ENCODE measurements at regions not wholly inside any gene's neighbourhood (a gene's known extent, or its start where the extent isn't known, plus 50 kb on each side); places are given as distances from the start of the nearest gene placed in this dataset.

GRCh38 chrX:1933964-1934363 lies 319.1 kb downstream of the ASMT start:
- CTCF ChIA-PET = no interaction called here
- POLR2A ChIA-PET = no interaction called here
- FAIRE-seq = no peak
- TF ChIP-seq CHD4 (IDR thresholded peaks at IDR 0.05; ENCODE audit: borderline replicate concordance) = no peak
- TF ChIP-seq HOXA7 (CRISPR knock-in tag; IDR thresholded peaks at IDR 0.05) = no peak
- no peak for TF ChIP-seq POLR2A (IDR thresholded peaks at IDR 0.05; ENCODE audit: low read length)
- no peak for TF ChIP-seq RFX5 (IDR thresholded peaks at IDR 0.05)
- no peak for TF ChIP-seq HMGXB4 (CRISPR knock-in tag; IDR thresholded peaks at IDR 0.05; ENCODE audit: borderline replicate concordance)
- TF ChIP-seq CBX2 (IDR thresholded peaks at IDR 0.05; ENCODE audit: borderline replicate concordance, low read depth) = no peak
- TF ChIP-seq MYC (IDR thresholded peaks at IDR 0.05; ENCODE audit: borderline replicate concordance, low read length) = no peak
- TF ChIP-seq RCOR1 (IDR thresholded peaks at IDR 0.05; ENCODE audit: low read depth, low read length) = no peak
- no peak for TF ChIP-seq MAFK (IDR thresholded peaks at IDR 0.05; ENCODE audit: partially characterized antibody)
- TF ChIP-seq HOXB13 (CRISPR knock-in tag; IDR thresholded peaks at IDR 0.05; ENCODE audit: low read depth) = no peak
- TF ChIP-seq NR3C1 (IDR thresholded peaks at IDR 0.05) = no peak
- TF ChIP-seq USF2 (IDR thresholded peaks at IDR 0.05) = no peak
- no peak for TF ChIP-seq SREBF2 (IDR thresholded peaks at IDR 0.05)
- TF ChIP-seq HDAC2 (IDR thresholded peaks at IDR 0.05) = no peak
- no peak for TF ChIP-seq CHD2 (IDR thresholded peaks at IDR 0.05; ENCODE audit: low read length, partially characterized antibody)
- TF ChIP-seq PHF8 (IDR thresholded peaks at IDR 0.05; ENCODE audit: borderline replicate concordance, low read depth) = no peak
- TF ChIP-seq PBX3 (IDR thresholded peaks at IDR 0.05) = no peak
- TF ChIP-seq ELK1 (IDR thresholded peaks at IDR 0.05; ENCODE audit: low read depth, low read length) = no peak
- ATAC-seq = no peak
- Histone ChIP-seq H3K9me3 (no peaks in the 10 kb centered on the region; the same call in 1 of the 3 replicates), H3K4me3 (no peak overlapping the region), H3K4me1 (no peaks in the 10 kb centered on the region), H3K27ac (no peak overlapping the region), H3K4me2 (no peak overlapping the region)
- 73% methylated on average over 9 of the region's 9 CpGs for WGBS (ENCODE audit: missing lambda C conversion rate)
- no peak for DNase-seq (ENCODE audit: low read depth in 1 of 2, low spot score in 1 of 2)

- WGBS (ENCODE audit: missing lambda C conversion rate) = 57% methylated on average over 4 of the region's 4 CpGs
- ChIA-PET POLR2A (no interaction called here), CTCF (no interaction called here)
- TF ChIP-seq SREBF2 (IDR thresholded peaks at IDR 0.05) = no peak
- TF ChIP-seq NR3C1 (IDR thresholded peaks at IDR 0.05) = no peak
- no peak for TF ChIP-seq ELK1 (IDR thresholded peaks at IDR 0.05; ENCODE audit: low read depth, low read length)
- no peak for TF ChIP-seq FOXS1 (CRISPR knock-in tag; IDR thresholded peaks at IDR 0.05)
- no peak for TF ChIP-seq POLR2A (IDR thresholded peaks at IDR 0.05; ENCODE audit: low read length)
- no peak for TF ChIP-seq CBX8 (IDR thresholded peaks at IDR 0.05)
- TF ChIP-seq HMGXB4 (CRISPR knock-in tag; IDR thresholded peaks at IDR 0.05; ENCODE audit: borderline replicate concordance) = no peak
- TF ChIP-seq CTCF (IDR thresholded peaks at IDR 0.05) = no peak
- no peak overlapping the region for H3K27ac ChIP-seq
- H3K4me1 ChIP-seq = no peaks in the 10 kb centered on the region
- FAIRE-seq (no peak), ATAC-seq (no peak), DNase-seq (ENCODE audit: low read depth in 1 of 2, low spot score in 1 of 2) (no peak)
- no peak overlapping the region for H3K4me2 ChIP-seq
- H3K9me3 ChIP-seq = peaks cover 4% of the 10 kb centered on the region; the same call in 2 of the 3 replicates
- H3K4me3 ChIP-seq = no peak overlapping the region
Observed at GRCh38 chrX:1935805-1936204, 320.9 kb downstream of the ASMT start.
